Esophagus muscularis mucosa (tissue), 4 donors: ENCODE measurements at regions not wholly inside any gene's neighbourhood (a gene's known extent, or its start where the extent isn't known, plus 50 kb on each side); places are given as distances from the start of the nearest gene placed in this dataset.
A peak's percentile ranks its signal among the peaks of the same experiment; 100 is the strongest.

Experiments used
- DNase-seq: peaks from one replicate; pipeline ENCODE4 v3.0.0-alpha.2; 2017; ENCODE audit errors: extremely low spot score
- H3K27ac ChIP-seq, 4 donors: fragments of 200-600 bp; sonication (generic); replicated peaks in 1 of 4; 1 replicate in 3 of 4; 2 replicates in 1 of 4; pipeline ENCODE4 v1.5.1; 2016 to 2019; ENCODE audit warnings: mild to moderate bottlenecking in 1 of 4
- H3K27me3 ChIP-seq, 4 donors: fragments of 200-600 bp; sonication (generic); one replicate each; pipeline versions ENCODE4 v1.5.1 to v1.6.0; 2016 to 2019
- H3K36me3 ChIP-seq, 4 donors: fragments of 200-600 bp; sonication (generic); one replicate each; pipeline ENCODE4 v1.5.1; 2016 to 2019
- H3K4me1 ChIP-seq, 4 donors: fragments of 200-600 bp; sonication (generic); one replicate each; pipeline ENCODE4 v1.5.1; 2016 to 2019
- H3K4me3 ChIP-seq, 4 donors: fragments of 200-600 bp; sonication (generic); 1 replicate in 2 of 4; 2 replicates in 2 of 4; pipeline ENCODE4 v1.5.1; 2016 to 2019; ENCODE audit warnings: mild to moderate bottlenecking in 4 of 4, moderate library complexity in 1 of 4
- H3K9me3 ChIP-seq, 4 donors: fragments of 200-600 bp; sonication (generic); 1 replicate in 3 of 4; 2 replicates in 1 of 4; pipeline ENCODE4 v1.5.1; 2016 to 2019
- EP300 ChIP-seq: sonication (generic); formaldehyde crosslinking; IDR thresholded peaks from one replicate; pipeline ENCODE4 v1.6.1; 2017; ENCODE audit warnings: antibody characterized with exemption
- POLR2A ChIP-seq: fragments of 450-650 bp; IDR thresholded peaks from one replicate; pipeline ENCODE4 v1.6.1; 2017; ENCODE audit warnings: antibody characterized with exemption, moderate library complexity, mild to moderate bottlenecking, low read depth
- POLR2AphosphoS5 ChIP-seq, 2 donors: sonication (generic); formaldehyde crosslinking; IDR thresholded peaks; one replicate each; pipeline ENCODE4 v1.6.1; 2017; ENCODE audit warnings: antibody characterized with exemption in 2 of 2
- WGBS: methylation state at CpG from one replicate; pipeline ENCODE4 v1.1.5; 2018; 5-methylcytosine and 5-hydroxymethylcytosine counted together
- intact Hi-C: fragments of 100-400 bp; cut with DNase I; formaldehyde crosslinking; loops from one replicate; pipeline ENCODE4 v1.15.1; 2023
- TF ChIP-seq, protein P1 (sequence below), 3 experiments: fragments of 200-600 bp in 2 of 3; fragments of 450-650 bp in 1 of 3; sonication (generic) in 2 of 3; IDR thresholded peaks; one replicate each; pipeline ENCODE4 v1.5.1; 2017 to 2019; ENCODE audit warnings: antibody characterized with exemption in 3 of 3, mild to moderate bottlenecking in 2 of 3, moderate library complexity in 1 of 3

DNA sequence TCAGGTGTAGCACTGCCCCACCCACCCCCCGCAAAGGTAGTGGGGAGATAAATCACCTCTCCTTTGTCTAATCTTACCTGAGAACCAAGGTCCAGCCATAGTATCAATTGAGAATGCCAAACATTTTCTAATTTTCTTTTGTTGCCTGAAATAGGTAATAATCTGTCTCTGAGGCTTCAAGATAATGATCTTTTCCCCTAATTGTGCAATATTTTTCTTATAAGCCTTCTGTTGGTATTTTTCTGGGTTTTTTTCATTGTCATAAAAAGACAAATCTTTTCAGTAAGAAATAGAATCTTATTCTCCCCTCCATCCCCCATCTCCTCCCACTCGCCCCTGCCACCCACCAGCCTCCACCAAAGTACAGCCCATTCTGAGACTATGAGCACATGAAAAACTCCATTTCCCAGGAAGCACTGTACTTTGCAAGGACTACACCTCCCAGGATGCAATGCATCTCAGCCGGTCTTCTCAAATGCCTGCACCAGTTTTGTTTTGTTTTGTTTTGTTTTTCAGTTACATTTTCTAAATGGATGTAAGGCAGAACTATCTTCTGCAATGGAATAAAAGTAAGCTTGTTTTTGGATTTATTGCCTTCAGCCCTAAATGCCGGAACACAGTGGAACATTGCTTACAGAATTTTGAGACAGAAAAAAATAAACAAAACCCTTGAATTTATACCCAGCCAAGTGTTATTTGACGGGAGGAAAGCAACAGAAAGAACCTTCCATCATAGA, 268.0 kb downstream of the TFAP2A start:
- H3K27me3 ChIP-seq: peaks cover 0 to 8% (median 0%) of the 10 kb centered on the region in 4 donors
- peaks cover 0 to 6% (median 0%) of the 10 kb centered on the region in 4 donors for H3K4me1 ChIP-seq
- H3K9me3 ChIP-seq: no peaks in the 10 kb centered on the region
- no peak for DNase-seq
- 29% methylated on average over 5 of the region's 5 CpGs for WGBS
- no peaks in the 10 kb centered on the region for H3K36me3 ChIP-seq
- peak in 1 of 2 donors; percentile 53 for TF ChIP-seq POLR2AphosphoS5 (IDR thresholded peaks at IDR 0.05)
- TF ChIP-seq POLR2A: no peak
- TF ChIP-seq EP300: no peak
- TF ChIP-seq, protein P1, sequence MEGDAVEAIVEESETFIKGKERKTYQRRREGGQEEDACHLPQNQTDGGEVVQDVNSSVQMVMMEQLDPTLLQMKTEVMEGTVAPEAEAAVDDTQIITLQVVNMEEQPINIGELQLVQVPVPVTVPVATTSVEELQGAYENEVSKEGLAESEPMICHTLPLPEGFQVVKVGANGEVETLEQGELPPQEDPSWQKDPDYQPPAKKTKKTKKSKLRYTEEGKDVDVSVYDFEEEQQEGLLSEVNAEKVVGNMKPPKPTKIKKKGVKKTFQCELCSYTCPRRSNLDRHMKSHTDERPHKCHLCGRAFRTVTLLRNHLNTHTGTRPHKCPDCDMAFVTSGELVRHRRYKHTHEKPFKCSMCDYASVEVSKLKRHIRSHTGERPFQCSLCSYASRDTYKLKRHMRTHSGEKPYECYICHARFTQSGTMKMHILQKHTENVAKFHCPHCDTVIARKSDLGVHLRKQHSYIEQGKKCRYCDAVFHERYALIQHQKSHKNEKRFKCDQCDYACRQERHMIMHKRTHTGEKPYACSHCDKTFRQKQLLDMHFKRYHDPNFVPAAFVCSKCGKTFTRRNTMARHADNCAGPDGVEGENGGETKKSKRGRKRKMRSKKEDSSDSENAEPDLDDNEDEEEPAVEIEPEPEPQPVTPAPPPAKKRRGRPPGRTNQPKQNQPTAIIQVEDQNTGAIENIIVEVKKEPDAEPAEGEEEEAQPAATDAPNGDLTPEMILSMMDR (IDR thresholded peaks at IDR 0.05): no peak
- H3K27ac ChIP-seq: no peak overlapping the region
- H3K4me3 ChIP-seq: peak overlapping the region in 3 of 4 donors; percentile 38 to 56 (median 46)
- intact Hi-C loops: no loop called here

DNA sequence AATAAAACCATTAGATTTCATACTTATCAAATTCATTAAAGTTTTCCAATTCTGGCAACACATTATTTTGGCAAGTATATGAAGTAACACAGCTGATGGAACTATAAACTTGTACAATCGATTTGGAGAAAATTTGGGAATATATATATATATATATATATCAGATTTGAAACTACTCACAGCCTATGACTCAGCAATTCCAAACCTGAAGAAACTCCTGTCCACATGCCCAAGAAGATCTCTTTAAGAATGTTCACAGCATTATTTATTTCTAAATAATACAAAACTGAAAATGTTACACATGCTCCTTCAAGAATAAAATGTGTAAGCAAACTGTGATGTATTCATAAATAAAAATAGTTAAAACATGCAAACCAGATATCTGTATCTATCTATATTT, 270.1 kb downstream of the TFAP2A start:
- Histone ChIP-seq H3K4me3 (no peak overlapping the region), H3K27ac (no peak overlapping the region), H3K4me1 (peaks cover 0 to 6% (median 0%) of the 10 kb centered on the region in 4 donors), H3K9me3 (no peaks in the 10 kb centered on the region), H3K27me3 (peaks cover 0 to 3% (median 0%) of the 10 kb centered on the region in 4 donors), H3K36me3 (no peaks in the 10 kb centered on the region)
- WGBS: 62% methylated on average over 1 of the region's 1 CpG
- intact Hi-C loops: no loop called here
- TF ChIP-seq POLR2A (no peak), EP300 (no peak), POLR2AphosphoS5 (IDR thresholded peaks at IDR 0.05) (no peak)
- TF ChIP-seq, protein P1 (IDR thresholded peaks at IDR 0.05): no peak
- DNase-seq: no peak

DNA sequence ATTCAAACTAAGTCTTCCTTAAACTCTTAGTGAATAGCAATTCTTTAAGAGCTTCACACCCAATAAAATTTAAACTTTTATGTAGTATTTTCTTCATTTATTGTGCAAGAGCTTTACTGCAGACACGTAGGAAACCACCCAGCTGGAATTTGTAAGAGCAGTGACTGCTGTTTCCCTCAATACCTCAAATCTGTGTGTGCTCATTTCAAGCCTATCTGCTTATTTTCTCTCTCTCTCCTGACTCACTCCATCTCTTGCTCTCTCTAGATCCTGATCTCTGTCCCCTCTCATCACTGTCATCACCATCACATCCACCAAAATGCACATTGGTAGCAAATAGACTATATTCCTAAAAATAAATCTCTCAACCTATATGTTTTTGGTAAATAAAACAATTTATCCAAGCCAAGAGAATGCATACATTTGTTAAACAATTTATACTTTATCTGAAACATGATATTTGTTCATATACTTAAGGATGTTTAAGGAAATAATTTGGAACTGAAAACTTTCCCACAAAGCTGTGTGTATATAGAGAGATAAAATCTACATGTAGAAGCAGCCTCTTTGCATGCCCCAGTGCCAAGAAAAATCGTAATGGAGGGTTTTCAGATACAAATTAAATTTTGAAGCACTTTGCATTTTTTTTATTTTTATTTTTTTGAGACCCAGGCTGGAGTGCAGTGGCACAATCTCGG, 273.0 kb downstream of the TFAP2A start:
- Histone ChIP-seq H3K27ac (no peak overlapping the region), H3K4me3 (no peak overlapping the region), H3K36me3 (no peaks in the 10 kb centered on the region), H3K9me3 (no peaks in the 10 kb centered on the region), H3K4me1 (no peaks in the 10 kb centered on the region), H3K27me3 (peaks cover 0 to 3% (median 0%) of the 10 kb centered on the region in 4 donors)
- WGBS: 62% methylated on average over 3 of the region's 3 CpGs
- no peak for DNase-seq
- TF ChIP-seq, protein P1 (IDR thresholded peaks at IDR 0.05): no peak
- no peak for TF ChIP-seq EP300
- TF ChIP-seq POLR2A: no peak
- no peak for TF ChIP-seq POLR2AphosphoS5 (IDR thresholded peaks at IDR 0.05)
- intact Hi-C loops: no loop called here

DNA sequence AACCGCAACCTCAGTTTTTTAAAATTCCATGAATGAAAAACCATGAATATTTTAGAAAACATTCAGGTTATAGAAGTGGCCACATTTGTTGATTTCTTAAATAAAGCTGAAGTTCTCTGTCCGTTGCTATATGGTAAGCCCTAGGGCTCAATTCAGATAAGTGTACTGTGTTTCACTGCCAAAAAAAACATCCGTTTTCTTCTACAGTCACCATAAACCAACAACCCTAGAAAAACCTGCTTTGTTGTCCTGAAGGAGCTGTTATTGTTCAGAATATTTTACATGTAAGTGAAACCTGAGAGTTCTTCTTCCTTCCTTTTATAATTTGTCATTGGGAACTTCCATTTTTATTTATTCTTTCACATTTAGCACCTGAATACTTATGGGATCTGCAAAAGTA, 274.1 kb downstream of the TFAP2A start:
- no peak overlapping the region for H3K4me3 ChIP-seq
- WGBS: 71% methylated on average over 3 of the region's 3 CpGs
- no peaks in the 10 kb centered on the region for H3K9me3 ChIP-seq
- no peak for DNase-seq
- no peak overlapping the region for H3K27ac ChIP-seq
- peaks cover 0 to 3% (median 0%) of the 10 kb centered on the region in 4 donors for H3K27me3 ChIP-seq
- H3K4me1 ChIP-seq: no peaks in the 10 kb centered on the region
- intact Hi-C loops: no loop called here
- TF ChIP-seq EP300 (no peak), POLR2AphosphoS5 (IDR thresholded peaks at IDR 0.05) (no peak), POLR2A (no peak)
- TF ChIP-seq, protein P1 (IDR thresholded peaks at IDR 0.05): no peak
- H3K36me3 ChIP-seq: no peaks in the 10 kb centered on the region
